Smooth muscle cell (in vitro differentiated cells): ENCODE measurements at regions not wholly inside any gene's neighbourhood (a gene's known extent, or its start where the extent isn't known, plus 50 kb on each side); places are given as distances from the start of the nearest gene placed in this dataset.
"Not testable (repeated sequence)": the region's sequence is repeated elsewhere in the genome, so short reads cannot be mapped to it uniquely, and the experiment has no call there.

ENCODE experiments used
- DNase-seq: peaks from one replicate; lab custom pipeline; 2025; ENCODE audit not compliant: unreplicated experiment; lab: John Stamatoyannopoulos, UW
- H2AFZ ChIP-seq: fragments of 200-600 bp; sonication (generic); 2 replicates; pipeline ENCODE4 v1.6.0; 2016; ENCODE audit warnings: antibody characterized with exemption, low read depth, mild to moderate bottlenecking
- H3F3A ChIP-seq: fragments of 200-600 bp; sonication (generic); 2 replicates; pipeline ENCODE4 v1.6.0; 2017; ENCODE audit warnings: antibody characterized with exemption, low read depth
- H3K27ac ChIP-seq: fragments of 200-600 bp; sonication (generic); 2 replicates; pipeline ENCODE4 v1.5.1; 2016; ENCODE audit warnings: low read depth, mild to moderate bottlenecking
- H3K27me3 ChIP-seq: fragments of 200-600 bp; sonication (generic); 2 replicates; pipeline ENCODE4 v1.6.1; 2016; ENCODE audit warnings: low read depth, mild to moderate bottlenecking
- H3K36me3 ChIP-seq: fragments of 200-600 bp; sonication (generic); 2 replicates; pipeline ENCODE4 v1.5.1; 2016; ENCODE audit warnings: low read depth
- H3K4me1 ChIP-seq: fragments of 200-600 bp; sonication (generic); 2 replicates; pipeline ENCODE4 v1.5.1; 2016; ENCODE audit warnings: low read depth
- H3K4me2 ChIP-seq: fragments of 200-600 bp; sonication (generic); 2 replicates; pipeline ENCODE4 v1.6.0; 2016; ENCODE audit warnings: mild to moderate bottlenecking
- H3K4me3 ChIP-seq: fragments of 200-600 bp; sonication (generic); 2 replicates; pipeline ENCODE4 v1.5.1; 2016; ENCODE audit warnings: mild to moderate bottlenecking
- H3K79me2 ChIP-seq: fragments of 200-600 bp; sonication (generic); 2 replicates; pipeline ENCODE4 v1.6.0; 2016; ENCODE audit warnings: low read depth, mild to moderate bottlenecking
- H3K9ac ChIP-seq: fragments of 200-600 bp; sonication (generic); 2 replicates; pipeline ENCODE4 v1.6.0; 2016; ENCODE audit warnings: low read depth
- H3K9me3 ChIP-seq: fragments of 200-600 bp; sonication (generic); replicated peaks from 2 replicates; pipeline ENCODE4 v1.5.1; 2016; ENCODE audit warnings: low read depth
- H4K20me1 ChIP-seq: fragments of 200-600 bp; sonication (generic); 2 replicates; pipeline ENCODE4 v1.6.0; 2016; ENCODE audit warnings: low read depth
- WGBS: methylation state at CpG from one replicate; pipeline ENCODE4 v1.1.7; 2016; ENCODE audit warnings: low lambda C conversion rate; 5-methylcytosine and 5-hydroxymethylcytosine counted together
- TF ChIP-seq, protein P1 (sequence below): fragments of 200-600 bp; sonication (generic); IDR thresholded peaks from 2 replicates; pipeline ENCODE4 v1.5.1; 2017; ENCODE audit warnings: borderline replicate concordance, mild to moderate bottlenecking, antibody characterized with exemption; ENCODE audit not compliant: insufficient read depth, poor library complexity, severe bottlenecking

DNA sequence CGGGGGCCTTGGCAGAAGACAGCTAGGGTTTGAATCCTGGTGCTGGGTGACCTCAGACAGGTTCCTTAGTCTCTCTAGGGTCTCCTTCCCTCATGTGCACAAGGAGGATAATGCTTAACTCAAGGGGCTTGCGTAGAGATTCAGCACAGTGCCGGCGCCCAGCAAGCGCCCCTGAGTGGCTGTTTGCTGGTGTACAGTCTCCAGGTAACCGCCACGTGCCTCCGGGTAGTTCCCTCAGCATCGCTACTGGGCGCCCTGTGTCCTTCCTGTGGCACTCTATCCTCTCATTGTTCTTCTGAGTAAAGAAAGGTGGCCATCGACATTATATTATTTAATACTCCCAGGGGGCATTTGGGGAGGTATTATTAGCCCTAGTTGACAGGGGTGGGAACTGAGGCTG is 80.9 kb downstream of the NENF start:
- WGBS: 96% methylated on average over 11 of the region's 11 CpGs
- Histone ChIP-seq H3K36me3 (no peaks in the 10 kb centered on the region), H3K27ac (no peak overlapping the region), H3K4me1 (peaks cover 10% of the 10 kb centered on the region), H3F3A (no peaks in the 10 kb centered on the region), H3K4me2 (no peak overlapping the region), H3K9me3 (no peaks in the 10 kb centered on the region), H2AFZ (no peak overlapping the region), H3K79me2 (no peaks in the 10 kb centered on the region), H3K4me3 (no peak overlapping the region), H3K9ac (no peak overlapping the region), H4K20me1 (no peaks in the 10 kb centered on the region), H3K27me3 (peaks cover 8% of the 10 kb centered on the region)
- TF ChIP-seq, protein P1, sequence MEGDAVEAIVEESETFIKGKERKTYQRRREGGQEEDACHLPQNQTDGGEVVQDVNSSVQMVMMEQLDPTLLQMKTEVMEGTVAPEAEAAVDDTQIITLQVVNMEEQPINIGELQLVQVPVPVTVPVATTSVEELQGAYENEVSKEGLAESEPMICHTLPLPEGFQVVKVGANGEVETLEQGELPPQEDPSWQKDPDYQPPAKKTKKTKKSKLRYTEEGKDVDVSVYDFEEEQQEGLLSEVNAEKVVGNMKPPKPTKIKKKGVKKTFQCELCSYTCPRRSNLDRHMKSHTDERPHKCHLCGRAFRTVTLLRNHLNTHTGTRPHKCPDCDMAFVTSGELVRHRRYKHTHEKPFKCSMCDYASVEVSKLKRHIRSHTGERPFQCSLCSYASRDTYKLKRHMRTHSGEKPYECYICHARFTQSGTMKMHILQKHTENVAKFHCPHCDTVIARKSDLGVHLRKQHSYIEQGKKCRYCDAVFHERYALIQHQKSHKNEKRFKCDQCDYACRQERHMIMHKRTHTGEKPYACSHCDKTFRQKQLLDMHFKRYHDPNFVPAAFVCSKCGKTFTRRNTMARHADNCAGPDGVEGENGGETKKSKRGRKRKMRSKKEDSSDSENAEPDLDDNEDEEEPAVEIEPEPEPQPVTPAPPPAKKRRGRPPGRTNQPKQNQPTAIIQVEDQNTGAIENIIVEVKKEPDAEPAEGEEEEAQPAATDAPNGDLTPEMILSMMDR: no peak
- DNase-seq: no peak

DNA sequence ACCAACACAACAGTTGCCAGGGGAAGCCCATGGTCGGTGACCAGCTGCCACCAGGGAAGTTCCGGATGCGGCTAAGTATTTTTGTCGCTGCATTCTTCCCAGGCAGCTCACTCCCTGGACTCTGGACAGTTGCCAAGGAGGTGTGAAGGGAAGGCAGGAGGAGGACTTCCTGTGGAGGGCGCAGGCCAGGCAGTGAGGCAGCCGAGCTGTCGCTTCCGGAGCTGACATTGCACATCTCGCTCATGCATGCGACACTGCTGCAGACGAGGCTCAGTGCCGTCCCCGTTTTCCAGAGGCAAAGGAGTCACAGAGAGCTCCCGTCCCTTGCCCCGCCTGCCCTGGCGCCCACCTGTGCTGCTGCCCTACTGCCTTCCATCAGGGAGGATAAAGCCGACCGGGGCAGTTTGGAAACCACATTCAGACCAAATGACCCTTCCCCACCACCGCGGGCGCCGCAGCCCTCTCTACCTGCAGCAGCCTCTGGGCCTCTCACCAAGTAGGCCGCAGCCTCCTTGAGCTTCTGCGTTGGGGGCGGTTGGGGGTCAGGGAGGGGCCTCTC is 81.4 kb downstream of the NENF start:
- WGBS: 60% methylated on average over 25 of the region's 25 CpGs

DNA sequence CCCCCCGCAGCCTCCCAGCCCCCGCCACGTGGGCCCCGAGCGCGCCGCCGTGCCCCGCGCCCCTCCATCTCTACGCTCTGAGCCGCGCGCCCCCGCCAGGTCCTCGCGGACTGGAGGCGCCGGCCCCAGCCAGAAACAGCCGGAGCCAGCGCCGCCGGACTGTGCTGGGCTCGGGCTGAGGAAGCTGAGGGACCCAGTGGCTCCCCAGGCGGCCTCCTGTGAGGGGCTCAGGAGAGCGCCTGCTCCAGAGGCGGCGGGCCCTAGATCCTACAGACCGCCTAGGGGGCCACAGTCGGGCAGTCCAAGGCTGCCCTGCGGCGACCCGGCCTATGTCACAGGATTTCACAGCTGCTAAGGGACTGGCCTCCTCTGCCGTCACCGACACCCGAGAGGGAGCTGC is 82.1 kb downstream of the NENF start:
- Histone ChIP-seq H3K9me3 (no peaks in the 10 kb centered on the region), H2AFZ (peak overlapping the region; percentile 75), H3K27ac (no peak overlapping the region), H3K4me3 (peak overlapping the region; percentile 38), H3K4me1 (peaks cover 10% of the 10 kb centered on the region), H3K79me2 (no peaks in the 10 kb centered on the region), H4K20me1 (no peaks in the 10 kb centered on the region), H3K4me2 (peak overlapping the region; percentile 84), H3K36me3 (no peaks in the 10 kb centered on the region), H3F3A (no peaks in the 10 kb centered on the region), H3K9ac (no peak overlapping the region), H3K27me3 (peaks cover 8% of the 10 kb centered on the region)
- TF ChIP-seq, protein P1: no peak
- WGBS: 27% methylated on average over 15 of the region's 36 CpGs
- DNase-seq: no peak

More for the DNA sequence above, 81.4 kb downstream of the NENF start:
- Histone ChIP-seq H3K36me3 (no peaks in the 10 kb centered on the region), H4K20me1 (no peaks in the 10 kb centered on the region), H3K9ac (no peak overlapping the region), H3F3A (no peaks in the 10 kb centered on the region), H2AFZ (peak overlapping the region; percentile 75), H3K4me3 (peak overlapping the region; percentile 38), H3K9me3 (no peaks in the 10 kb centered on the region), H3K4me2 (peak overlapping the region; percentile 84), H3K79me2 (no peaks in the 10 kb centered on the region), H3K4me1 (peaks cover 10% of the 10 kb centered on the region), H3K27me3 (peaks cover 8% of the 10 kb centered on the region), H3K27ac (no peak overlapping the region)
- DNase-seq: no peak
- TF ChIP-seq, protein P1: no peak

DNA sequence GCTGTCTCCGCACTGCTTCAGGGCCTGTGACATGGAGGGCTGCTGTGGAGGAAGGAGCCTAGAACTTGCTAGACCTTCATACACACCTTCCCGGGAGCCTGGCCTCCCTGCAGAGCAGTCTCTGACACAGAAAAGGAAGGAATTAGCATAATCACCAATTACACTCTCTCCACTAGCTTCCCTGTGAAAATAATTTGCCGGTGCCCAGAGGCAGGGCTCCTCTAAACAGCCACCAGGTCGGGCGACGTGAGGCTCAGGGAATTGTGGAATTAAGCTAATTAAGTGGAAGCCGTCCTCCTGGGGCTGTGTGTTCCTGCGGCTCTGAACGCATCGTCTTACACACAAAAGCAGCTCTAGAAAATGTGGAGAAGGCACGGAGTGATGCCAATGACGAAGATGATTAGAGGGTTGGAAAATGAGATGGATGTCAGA is 82.6 kb downstream of the NENF start:
- Histone ChIP-seq H3K9me3 (no peaks in the 10 kb centered on the region), H3K27me3 (peaks cover 8% of the 10 kb centered on the region), H3F3A (no peaks in the 10 kb centered on the region), H3K4me1 (peaks cover 10% of the 10 kb centered on the region), H3K36me3 (no peaks in the 10 kb centered on the region), H3K27ac (no peak overlapping the region), H3K9ac (no peak overlapping the region), H3K4me3 (no peak overlapping the region), H3K79me2 (no peaks in the 10 kb centered on the region), H2AFZ (peak overlapping the region; percentile 60), H4K20me1 (no peaks in the 10 kb centered on the region), H3K4me2 (peak overlapping the region; percentile 84)
- TF ChIP-seq, protein P1: no peak
- no peak for DNase-seq
- 34% methylated on average over 12 of the region's 12 CpGs for WGBS

DNA sequence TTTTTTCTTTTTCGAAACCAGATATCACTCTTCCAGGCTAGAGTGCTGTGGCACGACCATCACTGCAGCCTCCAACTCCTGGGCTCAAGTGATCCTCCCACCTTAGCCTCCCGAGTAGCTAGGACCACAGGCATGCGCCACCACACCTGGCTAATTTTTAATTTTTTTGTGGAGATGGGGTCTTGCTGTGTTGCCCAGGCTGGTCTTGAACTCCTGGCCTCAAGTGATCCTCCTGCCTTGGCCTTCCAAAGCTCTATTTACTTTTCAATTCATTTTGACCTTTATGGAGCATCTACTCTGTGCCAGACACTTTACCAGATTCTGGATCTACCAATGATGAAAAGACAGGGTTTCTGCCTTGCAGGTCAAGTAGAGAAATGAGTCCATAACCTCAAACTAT is 83.3 kb downstream of the NENF start:
- not testable (repeated sequence) for H3K9ac ChIP-seq, DNase-seq, H3K36me3 ChIP-seq, H3K9me3 ChIP-seq, H3K4me3 ChIP-seq, H3K27me3 ChIP-seq, H3F3A ChIP-seq, H2AFZ ChIP-seq, H3K4me2 ChIP-seq, H3K79me2 ChIP-seq, H4K20me1 ChIP-seq, H3K27ac ChIP-seq, H3K4me1 ChIP-seq
- 92% methylated on average over 4 of the region's 4 CpGs for WGBS
